ENCODE measurements at regions not wholly inside any gene's neighbourhood (a gene's known extent, or its start where the extent isn't known, plus 50 kb on each side); places are given as distances from the start of the nearest gene placed in this dataset.
"Not testable (repeated sequence)": the region's sequence is repeated elsewhere in the genome, so short reads cannot be mapped to it uniquely, and the experiment has no call there.

- no peak for DNase-seq
Observed at GRCh38 chr7:149561072-149561471, 63.5 kb upstream of the ZNF746 start.

- DNase-seq = no peak
Observed at GRCh38 chr7:149559711-149560110, 62.1 kb upstream of the ZNF746 start.

GRCh38 chr7:149558149-149558861 is 60.7 kb upstream of the ZNF746 start:
- no peak for DNase-seq

- DNase-seq = not testable (repeated sequence)
Observed at GRCh38 chr7:149556525-149556924, 58.9 kb upstream of the ZNF746 start.

GRCh38 chr7:149554821-149555220 is 57.2 kb upstream of the ZNF746 start:
- DNase-seq = not testable (repeated sequence)

- not testable (repeated sequence) for DNase-seq
Observed at GRCh38 chr7:149553991-149554390, 56.4 kb upstream of the ZNF746 start.

- DNase-seq = no peak
Observed at GRCh38 chr7:149552799-149553198, 55.2 kb upstream of the ZNF746 start.
